A549 (cell line): ENCODE measurements at regions not wholly inside any gene's neighbourhood (a gene's known extent, or its start where the extent isn't known, plus 50 kb on each side); places are given as distances from the start of the nearest gene placed in this dataset.

Experiments
- CTCF ChIP-seq: fragments of >200 bp; sonication (Bioruptor Twin); formaldehyde crosslinking; IDR thresholded peaks from 3 replicates; pipeline ENCODE4 v1.5.1; 2016
- MAX ChIP-seq: IDR thresholded peaks from 2 replicates; pipeline ENCODE4 v1.6.1; 2012
- NR3C1 ChIP-seq: fragments of >200 bp; sonication (Bioruptor Twin); formaldehyde crosslinking; IDR thresholded peaks from 3 replicates; pipeline ENCODE4 v1.6.1; 2017
- POLR2A ChIP-seq: IDR thresholded peaks from 2 replicates; pipeline ENCODE4 v1.6.1; 2012; ENCODE audit warnings: mild to moderate bottlenecking, low read length
- SMC3 ChIP-seq: fragments of >200 bp; sonication (Bioruptor Twin); formaldehyde crosslinking; IDR thresholded peaks from 3 replicates; pipeline ENCODE4 v1.6.1; 2018; ENCODE audit warnings: inconsistent platforms
- ZC3H11A ChIP-seq: fragments of 450-650 bp; IDR thresholded peaks from 2 replicates; pipeline ENCODE4 v1.6.1; 2014; ENCODE audit warnings: antibody characterized with exemption, mild to moderate bottlenecking
- TF ChIP-seq, protein P1 (sequence below): fragments of 450-650 bp; IDR thresholded peaks from 2 replicates; pipeline ENCODE4 v1.6.1; 2014; ENCODE audit warnings: antibody characterized with exemption
- TF ChIP-seq, protein P2 (sequence below): fragments of 200-600 bp; sonication (generic); IDR thresholded peaks from 2 replicates; pipeline ENCODE4 v1.6.1; 2016; ENCODE audit warnings: antibody characterized with exemption, mild to moderate bottlenecking, moderate library complexity

- TF ChIP-seq CTCF (no peak), POLR2A (no peak), ZC3H11A (no peak), SMC3 (no peak), MAX (no peak), NR3C1 (no peak)
- TF ChIP-seq, protein P1, sequence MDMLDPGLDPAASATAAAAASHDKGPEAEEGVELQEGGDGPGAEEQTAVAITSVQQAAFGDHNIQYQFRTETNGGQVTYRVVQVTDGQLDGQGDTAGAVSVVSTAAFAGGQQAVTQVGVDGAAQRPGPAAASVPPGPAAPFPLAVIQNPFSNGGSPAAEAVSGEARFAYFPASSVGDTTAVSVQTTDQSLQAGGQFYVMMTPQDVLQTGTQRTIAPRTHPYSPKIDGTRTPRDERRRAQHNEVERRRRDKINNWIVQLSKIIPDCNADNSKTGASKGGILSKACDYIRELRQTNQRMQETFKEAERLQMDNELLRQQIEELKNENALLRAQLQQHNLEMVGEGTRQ, result no peak
- TF ChIP-seq, protein P2, sequence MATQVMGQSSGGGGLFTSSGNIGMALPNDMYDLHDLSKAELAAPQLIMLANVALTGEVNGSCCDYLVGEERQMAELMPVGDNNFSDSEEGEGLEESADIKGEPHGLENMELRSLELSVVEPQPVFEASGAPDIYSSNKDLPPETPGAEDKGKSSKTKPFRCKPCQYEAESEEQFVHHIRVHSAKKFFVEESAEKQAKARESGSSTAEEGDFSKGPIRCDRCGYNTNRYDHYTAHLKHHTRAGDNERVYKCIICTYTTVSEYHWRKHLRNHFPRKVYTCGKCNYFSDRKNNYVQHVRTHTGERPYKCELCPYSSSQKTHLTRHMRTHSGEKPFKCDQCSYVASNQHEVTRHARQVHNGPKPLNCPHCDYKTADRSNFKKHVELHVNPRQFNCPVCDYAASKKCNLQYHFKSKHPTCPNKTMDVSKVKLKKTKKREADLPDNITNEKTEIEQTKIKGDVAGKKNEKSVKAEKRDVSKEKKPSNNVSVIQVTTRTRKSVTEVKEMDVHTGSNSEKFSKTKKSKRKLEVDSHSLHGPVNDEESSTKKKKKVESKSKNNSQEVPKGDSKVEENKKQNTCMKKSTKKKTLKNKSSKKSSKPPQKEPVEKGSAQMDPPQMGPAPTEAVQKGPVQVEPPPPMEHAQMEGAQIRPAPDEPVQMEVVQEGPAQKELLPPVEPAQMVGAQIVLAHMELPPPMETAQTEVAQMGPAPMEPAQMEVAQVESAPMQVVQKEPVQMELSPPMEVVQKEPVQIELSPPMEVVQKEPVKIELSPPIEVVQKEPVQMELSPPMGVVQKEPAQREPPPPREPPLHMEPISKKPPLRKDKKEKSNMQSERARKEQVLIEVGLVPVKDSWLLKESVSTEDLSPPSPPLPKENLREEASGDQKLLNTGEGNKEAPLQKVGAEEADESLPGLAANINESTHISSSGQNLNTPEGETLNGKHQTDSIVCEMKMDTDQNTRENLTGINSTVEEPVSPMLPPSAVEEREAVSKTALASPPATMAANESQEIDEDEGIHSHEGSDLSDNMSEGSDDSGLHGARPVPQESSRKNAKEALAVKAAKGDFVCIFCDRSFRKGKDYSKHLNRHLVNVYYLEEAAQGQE, result no peak
These were observed 79.0 kb upstream of the FYN start for GRCh38 chr6:111952274-111952673.
